CD4-positive, alpha-beta T cell treated with Interleukin-4 for 4 hours (primary cell): ENCODE measurements at regions not wholly inside any gene's neighbourhood (a gene's known extent, or its start where the extent isn't known, plus 50 kb on each side); places are given as distances from the start of the nearest gene placed in this dataset.
"Not testable (repeated sequence)": the region's sequence is repeated elsewhere in the genome, so short reads cannot be mapped to it uniquely, and the experiment has no call there.

Experiments
- DNase-seq: peaks from one replicate; pipeline ENCODE4 v3.0.0-alpha.2; 2020

DNA sequence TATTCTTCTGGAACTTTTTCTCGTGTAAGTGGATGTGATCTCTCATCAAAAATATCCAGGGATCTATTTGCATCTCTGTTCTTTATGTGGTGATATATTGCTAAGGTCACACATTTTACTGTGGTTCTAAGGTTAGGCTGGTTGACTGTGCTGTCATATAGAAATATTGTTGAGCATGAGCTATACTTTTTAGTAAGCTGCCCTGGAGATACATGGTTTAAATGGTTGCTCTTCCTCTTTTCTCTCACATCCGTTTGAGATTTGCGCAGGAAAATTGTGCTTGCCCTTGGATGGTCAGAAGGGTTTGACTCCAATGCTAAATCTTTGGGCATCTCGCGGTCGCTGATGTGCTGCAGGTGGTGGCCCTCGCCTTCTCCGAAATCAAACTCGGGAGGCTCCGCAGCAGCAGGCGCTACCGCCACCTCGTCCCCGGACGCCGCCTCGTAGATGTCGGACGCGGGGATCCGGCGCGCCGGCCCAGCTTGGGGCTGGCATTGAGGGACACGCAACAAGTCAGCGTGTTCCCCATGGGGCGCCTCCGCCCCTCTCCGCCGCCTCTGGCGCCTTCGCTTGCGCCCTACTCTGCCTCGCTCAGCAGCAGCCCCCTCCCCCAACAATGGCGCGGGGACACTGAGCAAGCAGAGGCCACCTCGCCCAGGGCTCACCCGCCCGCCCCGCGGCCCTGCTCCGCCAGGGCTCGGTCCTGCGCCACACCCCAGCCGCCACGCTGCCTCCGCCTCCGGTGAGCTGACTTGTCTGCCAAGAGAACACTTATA is 154.5 kb downstream of the MSN start:
- DNase-seq: peak; percentile 27

- not testable (repeated sequence) for DNase-seq
These were observed 152.5 kb downstream of the MSN start for GRCh38 chrX:65819983-65820382.

GRCh38 chrX:65813245-65813644 is 145.8 kb downstream of the MSN start:
- no peak for DNase-seq

DNA sequence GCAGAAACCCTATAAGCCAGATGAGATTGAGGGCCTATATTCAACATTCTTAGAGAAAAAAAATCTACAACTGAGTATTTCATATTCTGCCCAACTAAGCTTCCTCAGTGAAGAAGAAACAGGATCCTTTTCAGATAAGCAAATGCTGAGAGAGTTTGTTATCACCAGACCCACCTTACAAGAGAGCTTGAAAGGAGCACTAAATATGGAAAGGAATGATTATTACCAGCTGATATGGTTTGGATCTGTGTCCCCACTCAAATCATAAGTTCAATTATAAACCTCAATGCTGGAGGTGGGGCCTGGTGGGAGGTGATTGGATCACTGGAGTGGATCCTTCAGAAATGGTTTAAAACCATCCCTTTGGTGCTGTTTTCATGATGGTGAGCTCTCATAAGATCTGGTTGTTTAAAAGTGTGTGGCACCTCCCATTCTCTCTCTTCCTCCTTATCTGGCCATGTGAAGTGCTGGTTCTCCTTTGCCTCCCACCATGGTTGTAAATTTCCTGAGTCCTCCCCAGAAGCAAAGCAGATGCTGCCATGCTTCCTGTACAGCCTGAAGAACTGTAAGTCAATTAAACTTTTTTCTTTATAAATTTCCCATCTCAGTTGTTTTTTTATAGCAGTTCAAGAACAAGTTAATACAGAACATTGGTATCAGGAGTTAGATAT is 144.2 kb downstream of the MSN start:
- DNase-seq: no peak
